ENCODE measurements at regions not wholly inside any gene's neighbourhood (a gene's known extent, or its start where the extent isn't known, plus 50 kb on each side); places are given as distances from the start of the nearest gene placed in this dataset.

DNA sequence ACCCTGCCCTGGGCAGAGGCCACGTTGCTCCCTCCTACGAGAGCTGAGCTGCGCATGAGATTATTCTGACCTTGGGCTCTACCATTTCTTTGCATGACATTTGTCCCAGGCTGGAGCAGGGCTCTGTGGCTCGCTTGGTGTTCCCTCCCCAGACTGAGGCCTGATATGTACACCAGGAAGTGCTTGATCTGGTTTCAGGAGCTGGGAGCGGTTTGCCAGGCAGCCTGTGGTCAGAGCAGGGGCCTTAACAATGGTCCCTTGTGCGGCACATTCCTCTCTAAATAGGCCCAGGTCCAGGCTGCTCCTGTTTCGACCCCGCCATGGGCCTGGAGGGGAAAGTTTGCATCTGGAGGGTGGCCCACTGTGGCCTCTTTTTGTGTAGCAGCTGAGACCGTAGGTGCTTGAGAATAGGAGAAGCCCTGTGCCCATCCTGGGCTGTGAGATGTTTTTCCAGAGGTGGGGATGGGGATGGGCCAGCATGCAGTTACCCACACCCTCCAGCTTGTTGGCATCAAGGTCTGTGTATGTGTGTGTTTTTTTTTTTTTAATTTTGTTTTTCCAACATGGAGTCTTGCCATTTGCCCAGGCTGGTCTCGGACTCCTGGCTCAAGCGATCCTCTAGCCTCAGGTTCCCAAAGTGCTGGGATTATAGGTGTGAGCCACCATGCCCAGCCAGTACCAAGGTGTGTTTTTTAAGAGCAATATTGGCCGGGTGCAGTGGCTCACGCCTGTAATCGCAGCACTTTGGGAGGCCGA, 253.9 kb downstream of the SEC14L1 start:
- no peak for DNase-seq (ENCODE audit: low read depth)

- no peak for DNase-seq (ENCODE audit: low read depth)
These were observed 254.8 kb downstream of the SEC14L1 start for GRCh38 chr17:77395501-77396048.

GRCh38 chr17:77396610-77397009, 255.8 kb downstream of the SEC14L1 start:
- DNase-seq (ENCODE audit: low read depth), result no peak

GRCh38 chr17:77398274-77398673, 257.5 kb downstream of the SEC14L1 start:
- DNase-seq (ENCODE audit: low read depth), result no peak

GRCh38 chr17:77399319-77399957, 258.7 kb downstream of the SEC14L1 start:
- DNase-seq (ENCODE audit: low read depth), result no peak

- peak; percentile 52 for DNase-seq (ENCODE audit: low read depth)
These were observed 259.7 kb downstream of the SEC14L1 start for GRCh38 chr17:77400445-77400870.

- DNase-seq (ENCODE audit: low read depth), result no peak
These were observed 261.5 kb downstream of the SEC14L1 start for GRCh38 chr17:77402159-77402731.

- no peak for DNase-seq (ENCODE audit: low read depth)
These were observed 263.1 kb downstream of the SEC14L1 start for GRCh38 chr17:77403854-77404253.

GRCh38 chr17:77404812-77405581, 264.2 kb downstream of the SEC14L1 start:
- peak; percentile 42 for DNase-seq (ENCODE audit: low read depth)

DNA sequence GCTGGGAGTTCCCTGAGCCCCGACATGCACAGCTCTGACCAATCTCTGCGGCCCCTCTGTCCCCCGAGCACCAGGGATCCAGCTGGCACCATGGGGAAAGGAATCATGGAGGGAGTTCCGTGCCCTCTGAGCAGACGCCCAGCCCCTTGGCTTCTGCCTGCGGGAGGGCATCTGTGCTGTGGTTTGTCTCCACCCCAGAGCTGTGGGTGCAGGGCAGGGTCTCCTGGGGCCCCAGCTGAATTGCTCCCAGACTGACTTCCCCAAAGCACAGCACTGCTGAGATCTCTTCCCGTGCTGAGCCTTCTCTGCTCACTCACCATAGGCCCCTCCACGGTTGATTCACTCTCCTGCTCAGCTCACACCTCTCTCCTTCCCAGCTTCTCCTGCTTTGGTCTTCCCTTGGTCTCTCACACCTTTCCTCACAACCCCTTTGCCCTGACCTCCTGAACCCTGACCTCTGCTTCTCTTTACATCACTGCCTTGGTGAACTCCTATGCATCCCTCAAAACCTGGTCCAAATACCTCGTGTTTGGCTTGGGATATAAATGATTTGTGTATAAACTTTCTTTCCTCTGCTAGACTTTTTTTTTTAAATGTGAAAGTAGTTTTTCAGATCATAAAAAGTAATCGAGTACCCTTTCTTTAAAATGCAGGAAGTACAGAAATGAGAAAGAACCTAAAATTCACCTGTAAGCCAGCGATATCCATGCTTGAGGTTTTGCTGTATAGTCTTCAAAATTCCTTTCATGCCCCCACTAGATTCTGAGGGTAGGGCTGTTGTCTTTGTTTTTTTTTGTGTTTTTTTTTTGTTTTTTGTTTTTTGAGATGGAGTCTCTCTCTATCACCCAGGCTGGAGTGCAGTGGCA, 265.3 kb downstream of the SEC14L1 start:
- no peak for DNase-seq (ENCODE audit: low read depth)

DNA sequence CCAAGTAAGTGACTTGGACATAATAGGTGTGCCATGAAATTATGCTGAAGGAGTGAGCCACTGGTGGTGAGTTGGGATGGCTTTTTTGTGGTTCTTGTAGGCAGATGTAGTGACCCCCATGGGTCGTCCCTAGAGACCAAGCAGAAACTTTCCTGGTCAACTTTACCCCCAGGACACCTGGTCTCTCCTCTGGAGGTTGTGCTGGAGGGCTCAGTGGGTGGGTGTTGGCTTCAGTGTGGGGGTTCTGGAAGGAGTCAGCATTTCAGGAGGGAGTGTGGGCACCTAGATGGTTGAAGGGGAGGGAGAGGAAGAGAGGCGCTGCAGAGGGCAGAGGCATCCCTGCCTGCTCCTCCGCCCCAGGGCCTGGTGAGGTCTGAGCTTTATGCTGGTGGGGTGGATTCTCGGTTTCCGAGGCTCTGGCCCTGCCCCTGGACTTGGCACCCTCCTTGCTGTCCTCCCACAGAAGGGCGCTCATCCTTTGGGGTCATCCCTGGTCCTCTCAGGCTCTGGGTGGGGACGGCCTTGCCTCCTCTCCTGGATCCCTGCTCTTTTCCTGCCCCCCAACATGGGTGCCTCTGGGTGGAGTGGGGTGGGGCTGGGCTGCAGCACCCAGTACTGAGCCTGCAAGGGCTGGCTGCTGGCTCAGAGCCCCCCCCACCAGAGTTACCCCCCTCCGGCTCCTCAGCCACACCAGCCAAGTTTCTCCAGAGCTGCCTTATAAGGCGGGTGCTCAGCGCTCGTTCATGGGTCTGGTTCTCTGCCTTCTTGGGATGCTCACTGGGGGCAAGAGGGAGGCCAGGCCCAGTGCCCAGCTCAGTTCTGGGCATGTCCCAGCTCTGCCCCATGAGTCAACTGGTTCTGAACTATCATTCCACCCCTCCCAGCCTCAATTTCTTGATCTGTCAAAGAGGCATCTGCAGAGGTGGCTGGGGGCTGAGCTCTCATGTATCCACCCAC, 266.8 kb downstream of the SEC14L1 start:
- DNase-seq (ENCODE audit: low read depth), result no peak

DNA sequence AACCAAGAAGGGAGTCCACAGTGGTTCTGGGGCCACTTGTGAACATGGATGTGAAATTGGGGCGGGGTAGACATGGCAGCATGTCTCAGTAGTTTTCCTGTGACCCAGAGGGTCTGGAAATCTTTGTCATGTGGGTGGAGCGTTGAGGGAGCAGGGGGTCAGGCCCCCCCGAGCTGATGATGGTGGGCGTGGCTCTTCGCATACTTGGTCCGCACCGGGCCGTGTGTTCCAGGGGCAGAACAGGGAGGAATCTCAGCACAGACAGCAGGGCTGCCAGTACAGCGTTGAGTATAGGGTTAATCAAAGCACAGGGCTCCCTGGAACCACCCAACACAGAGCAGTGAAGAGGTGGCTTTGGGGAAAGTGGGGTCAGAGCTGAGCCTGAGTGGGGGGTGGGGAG, 267.5 kb downstream of the SEC14L1 start:
- no peak for DNase-seq (ENCODE audit: low read depth)

DNA sequence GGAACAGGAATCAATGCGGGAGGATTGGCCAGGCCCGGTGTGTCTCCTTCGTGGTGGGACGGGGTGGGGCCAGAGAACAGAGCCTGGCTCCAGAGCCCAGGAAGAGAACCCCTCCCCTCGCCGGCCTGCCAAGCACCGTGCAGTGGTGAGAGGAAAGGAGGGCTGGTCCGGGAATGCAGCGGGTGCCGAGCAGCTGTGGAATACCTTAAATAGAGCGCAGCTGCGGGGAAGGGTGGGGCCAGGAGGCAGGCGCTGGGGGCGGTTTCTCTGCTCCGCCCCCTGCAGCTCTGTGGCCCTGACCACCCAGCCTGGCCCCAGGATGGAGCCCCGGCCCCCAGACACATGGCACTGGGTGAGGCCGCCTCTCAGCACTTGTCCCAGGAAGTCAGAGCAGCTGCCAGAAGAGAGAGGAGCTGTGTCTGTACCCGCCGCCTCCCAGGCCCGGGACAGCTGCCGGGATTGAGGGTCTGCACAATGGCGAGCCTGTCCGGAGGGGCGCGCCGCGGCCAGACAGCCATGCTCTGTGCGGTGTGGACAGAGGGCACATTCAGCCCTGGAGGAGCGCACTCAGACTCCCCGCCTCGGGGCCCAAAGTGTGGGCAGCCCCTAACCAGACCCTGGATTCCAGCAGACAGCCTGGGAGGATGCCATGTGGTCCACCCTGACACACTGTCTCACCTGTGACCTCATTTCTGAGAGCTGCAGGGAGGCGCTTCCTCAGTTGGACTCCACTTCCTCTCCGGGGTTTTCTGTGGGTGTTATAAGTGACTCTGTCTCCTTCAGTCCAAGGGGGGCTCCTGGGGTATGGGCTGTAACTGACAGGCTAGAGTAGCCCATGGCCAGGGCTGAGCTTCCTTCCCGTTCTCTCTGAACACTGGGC, 268.8 kb downstream of the SEC14L1 start:
- no peak for DNase-seq (ENCODE audit: low read depth)

GRCh38 chr17:77410470-77410869, 269.7 kb downstream of the SEC14L1 start:
- no peak for DNase-seq (ENCODE audit: low read depth)

GRCh38 chr17:77414811-77415400, 274.1 kb downstream of the SEC14L1 start:
- DNase-seq (ENCODE audit: low read depth), result no peak

DNA sequence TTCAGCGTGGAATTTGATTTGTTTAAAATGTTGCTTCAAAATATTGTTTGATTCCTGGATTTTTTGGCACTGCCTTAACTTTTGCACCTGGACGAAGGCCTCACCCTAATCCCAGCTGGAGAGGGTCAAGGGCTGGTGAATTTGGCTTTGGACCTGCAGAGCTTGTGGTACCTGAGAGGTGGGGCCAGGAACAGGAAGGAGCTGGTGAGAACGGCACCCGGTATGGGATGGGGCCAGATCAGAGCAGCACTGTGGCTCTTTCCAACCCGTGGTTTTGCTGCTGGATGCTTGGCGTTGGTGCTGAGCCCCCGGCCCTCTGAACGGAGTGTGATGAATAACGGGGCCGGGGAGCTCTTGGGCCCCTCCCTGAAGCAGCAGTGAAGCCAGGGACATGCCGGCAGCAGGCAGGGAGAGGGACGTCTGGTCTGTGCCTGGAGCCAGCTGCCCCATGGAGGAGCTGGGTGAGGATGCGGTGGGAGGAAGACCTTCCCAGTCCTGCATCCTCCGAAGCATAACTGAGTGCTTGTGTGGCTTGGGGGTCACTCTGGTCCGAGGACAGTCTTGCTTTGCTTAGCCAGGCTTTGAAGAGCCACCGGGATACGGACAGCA, 275.4 kb downstream of the SEC14L1 start:
- DNase-seq (ENCODE audit: low read depth), result no peak

- DNase-seq (ENCODE audit: low read depth), result no peak
These were observed 276.8 kb downstream of the SEC14L1 start for GRCh38 chr17:77417575-77417974.

GRCh38 chr17:77418609-77419008, 277.8 kb downstream of the SEC14L1 start:
- no peak for DNase-seq (ENCODE audit: low read depth)

Data from stimulated activated CD8-positive, alpha-beta memory T cell treated with anti-CD3 and anti-CD28 coated beads, Interleukin-15, amount 100 ng/mL, for 24 hours (primary cell).